ENCODE measurements at regions not wholly inside any gene's neighbourhood (a gene's known extent, or its start where the extent isn't known, plus 50 kb on each side); places are given as distances from the start of the nearest gene placed in this dataset.

GRCh38 chr4:24067367-24068193 is 177.7 kb upstream of the PPARGC1A start:
- no peak for DNase-seq
- TF ChIP-seq POLR2A (IDR thresholded peaks at IDR 0.05; ENCODE audit: low read length) (no peak), GATA1 (IDR thresholded peaks at IDR 0.05; ENCODE audit: low read depth, low read length) (no peak)

- no peak for TF ChIP-seq POLR2A (IDR thresholded peaks at IDR 0.05; ENCODE audit: low read length)
- no peak for DNase-seq
Measured at GRCh38 chr4:24065974-24066373, 176.1 kb upstream of the PPARGC1A start.

GRCh38 chr4:24063731-24064130 is 173.9 kb upstream of the PPARGC1A start:
- no peak for DNase-seq
- TF ChIP-seq POLR2A (IDR thresholded peaks at IDR 0.05; ENCODE audit: low read length) (no peak), GATA1 (IDR thresholded peaks at IDR 0.05; ENCODE audit: low read depth, low read length) (no peak)

- DNase-seq, result no peak
- TF ChIP-seq GATA1 (IDR thresholded peaks at IDR 0.05; ENCODE audit: low read depth, low read length) (no peak), POLR2A (IDR thresholded peaks at IDR 0.05; ENCODE audit: low read length) (no peak)
Measured at GRCh38 chr4:24060932-24061331, 171.1 kb upstream of the PPARGC1A start.

GRCh38 chr4:24059839-24060238 is 170.0 kb upstream of the PPARGC1A start:
- no peak for DNase-seq
- TF ChIP-seq GATA1 (IDR thresholded peaks at IDR 0.05; ENCODE audit: low read depth, low read length), result no peak
- TF ChIP-seq POLR2A (IDR thresholded peaks at IDR 0.05; ENCODE audit: low read length), result no peak

GRCh38 chr4:24057915-24058559 is 168.2 kb upstream of the PPARGC1A start:
- TF ChIP-seq POLR2A (IDR thresholded peaks at IDR 0.05; ENCODE audit: low read length), result no peak
- TF ChIP-seq GATA1 (IDR thresholded peaks at IDR 0.05; ENCODE audit: low read depth, low read length), result no peak
- DNase-seq, result no peak

GRCh38 chr4:24056289-24056688 is 166.4 kb upstream of the PPARGC1A start:
- no peak for TF ChIP-seq GATA1 (IDR thresholded peaks at IDR 0.05; ENCODE audit: low read depth, low read length)
- TF ChIP-seq POLR2A (IDR thresholded peaks at IDR 0.05; ENCODE audit: low read length), result no peak
- DNase-seq, result no peak

GRCh38 chr4:24055623-24056022 is 165.8 kb upstream of the PPARGC1A start:
- TF ChIP-seq POLR2A (IDR thresholded peaks at IDR 0.05; ENCODE audit: low read length), result no peak
- TF ChIP-seq GATA1 (IDR thresholded peaks at IDR 0.05; ENCODE audit: low read depth, low read length), result no peak
- no peak for DNase-seq

GRCh38 chr4:24054910-24055309 is 165.1 kb upstream of the PPARGC1A start:
- TF ChIP-seq POLR2A (IDR thresholded peaks at IDR 0.05; ENCODE audit: low read length) (no peak), GATA1 (IDR thresholded peaks at IDR 0.05; ENCODE audit: low read depth, low read length) (no peak)
- no peak for DNase-seq

- no peak for DNase-seq
- no peak for TF ChIP-seq POLR2A (IDR thresholded peaks at IDR 0.05; ENCODE audit: low read length)
Measured at GRCh38 chr4:24053934-24054333, 164.1 kb upstream of the PPARGC1A start.

GRCh38 chr4:24044610-24045589 is 155.1 kb upstream of the PPARGC1A start:
- no peak for TF ChIP-seq POLR2A (IDR thresholded peaks at IDR 0.05; ENCODE audit: low read length)
- TF ChIP-seq GATA1 (IDR thresholded peaks at IDR 0.05; ENCODE audit: low read depth, low read length), result no peak
- DNase-seq, result no peak

- TF ChIP-seq GATA1 (IDR thresholded peaks at IDR 0.05; ENCODE audit: low read depth, low read length), result no peak
- TF ChIP-seq POLR2A (IDR thresholded peaks at IDR 0.05; ENCODE audit: low read length), result no peak
- DNase-seq, result no peak
Measured at GRCh38 chr4:24042094-24042493, 152.2 kb upstream of the PPARGC1A start.

- DNase-seq, result no peak
- no peak for TF ChIP-seq GATA1 (IDR thresholded peaks at IDR 0.05; ENCODE audit: low read depth, low read length)
- TF ChIP-seq POLR2A (IDR thresholded peaks at IDR 0.05; ENCODE audit: low read length), result no peak
Measured at GRCh38 chr4:24040811-24041210, 151.0 kb upstream of the PPARGC1A start.

- TF ChIP-seq GATA1 (IDR thresholded peaks at IDR 0.05; ENCODE audit: low read depth, low read length) (no peak), POLR2A (IDR thresholded peaks at IDR 0.05; ENCODE audit: low read length) (no peak)
- DNase-seq, result no peak
Measured at GRCh38 chr4:24033626-24034025, 143.8 kb upstream of the PPARGC1A start.
